Activated CD8-positive, alpha-beta memory T cell treated with anti-CD3 and anti-CD28 coated beads for 1 hour (primary cell): ENCODE measurements at regions not wholly inside any gene's neighbourhood (a gene's known extent, or its start where the extent isn't known, plus 50 kb on each side); places are given as distances from the start of the nearest gene placed in this dataset.
"Not testable (repeated sequence)": the region's sequence is repeated elsewhere in the genome, so short reads cannot be mapped to it uniquely, and the experiment has no call there.

Experiments used
- DNase-seq, 2 donors: peaks; one replicate each; pipeline ENCODE4 v3.0.0-alpha.2; 2020; ENCODE audit warnings: low read depth in 1 of 2; ENCODE audit errors: extremely low read depth in 1 of 2

DNA sequence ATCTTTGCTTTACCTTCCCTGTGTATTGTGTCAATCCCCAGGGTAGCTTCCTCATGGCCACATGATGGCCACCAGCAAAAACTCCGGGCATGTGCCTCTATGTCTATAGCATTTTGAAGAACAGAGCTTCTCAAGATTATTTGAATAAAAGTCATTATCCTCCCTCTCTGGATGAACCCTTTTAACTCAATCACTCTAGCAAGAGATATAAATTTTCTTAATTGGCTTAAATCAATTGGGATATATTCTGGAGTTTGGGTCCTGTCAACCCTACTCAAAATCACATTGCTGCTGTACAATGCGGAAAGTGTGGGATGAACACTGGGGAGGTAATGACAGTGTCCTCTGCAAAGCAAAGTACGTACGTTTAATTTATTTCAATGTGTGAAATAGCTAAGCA, 370.6 kb upstream of the LRRC3B start:
- DNase-seq: no peak

DNA sequence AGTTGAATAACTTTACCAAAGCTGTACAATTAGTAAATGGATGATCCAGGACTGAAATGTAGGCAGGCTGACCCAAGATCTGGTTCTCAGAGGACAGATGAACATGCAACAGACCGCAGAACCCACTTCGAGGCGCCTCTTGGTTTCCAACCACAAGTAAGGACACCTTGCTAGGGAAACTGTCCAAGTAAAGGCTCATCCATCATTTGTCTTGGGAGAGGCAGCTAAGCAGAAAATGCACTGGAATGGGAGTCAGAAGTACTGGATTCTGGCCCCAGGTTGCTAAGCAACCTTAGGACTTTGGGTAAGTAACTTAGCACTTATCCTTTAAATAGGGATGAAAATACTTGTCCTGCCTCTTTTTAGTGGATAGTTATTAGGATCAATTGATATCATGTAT, 366.3 kb upstream of the LRRC3B start:
- DNase-seq: no peak

DNA sequence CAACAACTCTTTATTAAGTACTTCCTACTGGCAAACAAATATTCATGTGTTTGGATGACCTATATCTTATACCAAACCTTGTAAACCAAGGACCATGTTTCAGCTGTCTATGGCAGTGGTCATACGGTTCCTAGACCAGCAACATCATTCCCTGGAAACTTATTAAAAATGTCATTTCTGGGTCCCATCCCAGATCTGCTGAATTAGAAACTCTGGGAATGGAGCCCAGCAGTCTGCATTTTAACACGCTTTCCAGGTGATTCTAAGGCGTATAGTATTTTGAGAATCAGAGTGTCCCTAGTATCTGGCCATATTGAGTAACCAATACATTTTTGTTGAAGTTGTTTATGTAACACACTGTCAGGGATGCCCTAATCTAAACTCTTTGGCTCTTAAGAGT, 363.4 kb upstream of the LRRC3B start:
- DNase-seq: no peak

DNA sequence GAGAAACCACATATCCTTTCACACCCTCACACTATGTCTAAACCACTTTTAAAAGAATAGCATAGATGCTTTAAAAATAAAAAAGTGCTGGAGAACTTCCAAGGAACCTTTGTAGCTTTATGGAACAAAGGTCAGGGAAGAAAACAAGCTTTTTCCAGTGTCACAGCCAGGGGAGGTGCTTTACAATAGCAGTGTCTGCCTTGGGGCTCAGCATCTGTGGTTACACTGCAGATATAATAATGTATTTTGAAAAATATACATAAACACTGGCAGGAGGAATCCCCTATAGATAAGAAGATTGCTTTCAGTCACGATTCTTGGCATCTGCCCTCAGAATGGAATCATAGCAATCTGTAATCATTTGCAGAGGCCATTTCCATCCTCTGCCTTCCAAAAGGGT, 362.4 kb upstream of the LRRC3B start:
- no peak for DNase-seq

DNA sequence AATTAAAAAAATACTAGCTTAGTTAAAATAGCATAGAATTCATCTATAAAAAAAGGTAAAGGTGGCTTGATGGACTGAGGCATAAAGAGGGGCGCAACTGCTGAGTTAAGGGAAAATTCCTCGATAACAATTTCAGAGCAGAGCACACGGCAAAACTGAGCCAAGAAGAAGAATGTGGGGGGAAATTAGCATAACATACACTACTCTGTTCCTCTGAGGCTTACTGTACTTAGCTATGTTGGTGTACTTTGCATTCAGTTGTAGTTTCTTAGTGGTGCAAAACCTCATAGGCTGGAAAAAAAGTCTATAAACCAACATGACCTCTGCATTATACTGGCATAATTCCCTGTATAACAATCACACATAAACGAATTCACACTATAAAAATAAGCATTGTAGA, 357.9 kb upstream of the LRRC3B start:
- no peak for DNase-seq

DNA sequence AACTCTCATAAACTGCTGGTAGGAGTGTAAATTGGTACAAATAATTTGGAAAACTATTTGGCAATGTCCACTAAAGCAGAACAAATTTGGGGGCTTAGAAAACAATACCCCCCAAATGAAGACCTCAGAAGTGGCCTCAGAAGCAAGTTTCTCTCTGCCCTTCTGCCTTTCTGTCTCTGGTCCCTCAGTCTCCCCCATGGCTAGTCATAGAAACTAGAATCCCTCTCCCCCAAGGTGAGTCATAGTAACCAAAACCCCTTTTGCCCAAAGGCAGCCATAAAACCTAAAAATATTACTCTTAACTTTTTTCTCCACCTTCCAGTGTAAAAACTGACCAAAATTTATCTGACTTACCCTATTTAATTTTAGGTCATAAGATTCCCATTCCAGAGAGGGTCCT, 350.7 kb upstream of the LRRC3B start:
- no peak for DNase-seq

DNA sequence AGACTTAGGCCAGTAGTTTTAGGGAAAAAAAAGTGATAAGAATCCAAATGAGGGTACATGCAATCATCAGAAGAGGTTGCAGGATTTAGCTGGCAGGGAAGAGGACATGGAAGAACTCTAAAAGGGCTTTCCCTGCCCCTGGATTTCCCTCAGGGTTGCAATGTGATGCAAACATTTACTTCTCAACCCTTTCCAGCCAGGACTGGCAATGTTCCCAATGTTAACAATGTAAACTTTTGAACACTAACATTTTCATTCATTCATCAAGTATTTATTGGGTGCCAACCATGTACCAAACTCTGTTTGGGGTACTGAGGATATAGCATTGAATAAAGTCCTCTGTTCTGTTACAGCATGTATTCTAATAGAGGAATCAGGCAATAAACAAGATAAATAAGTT, 349.4 kb upstream of the LRRC3B start:
- DNase-seq: no peak

DNA sequence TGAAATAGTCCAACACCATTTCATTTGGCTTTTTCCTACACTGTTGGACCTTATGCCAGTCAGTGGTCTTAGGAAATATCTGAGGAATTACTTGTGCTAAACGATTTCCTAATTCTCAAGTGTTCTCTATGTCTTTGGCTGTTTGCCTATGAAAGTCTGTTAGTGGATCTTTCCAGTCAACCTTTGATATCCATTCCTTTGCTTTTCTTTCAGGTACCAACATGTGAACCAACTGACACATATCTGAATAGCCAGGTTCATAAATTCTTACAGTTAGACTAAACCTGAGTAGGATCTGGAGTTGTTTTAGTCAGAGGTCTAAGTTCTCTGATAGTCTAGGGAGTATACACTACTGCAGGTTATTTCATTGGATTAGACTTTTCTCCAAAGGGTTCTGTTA, 343.5 kb upstream of the LRRC3B start:
- no peak for DNase-seq

DNA sequence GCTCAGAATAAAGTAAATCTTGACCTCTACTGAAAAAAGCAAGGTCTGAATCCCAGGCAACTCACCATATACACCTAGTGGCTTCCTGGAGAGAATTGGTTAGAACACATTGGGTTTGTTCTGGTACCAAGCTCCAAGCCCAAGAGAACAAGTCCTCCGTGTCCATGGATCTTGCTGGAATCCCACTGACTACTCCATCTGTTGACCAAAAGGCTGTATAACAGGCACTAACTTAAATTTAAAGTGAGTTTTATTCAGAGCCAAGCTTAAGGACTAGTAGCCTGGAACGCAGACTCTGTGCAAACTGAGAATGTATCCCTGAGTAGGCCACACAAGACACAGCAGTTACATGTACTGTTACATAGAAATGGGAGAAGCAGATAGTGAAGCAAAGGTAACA, 342.1 kb upstream of the LRRC3B start:
- no peak for DNase-seq

DNA sequence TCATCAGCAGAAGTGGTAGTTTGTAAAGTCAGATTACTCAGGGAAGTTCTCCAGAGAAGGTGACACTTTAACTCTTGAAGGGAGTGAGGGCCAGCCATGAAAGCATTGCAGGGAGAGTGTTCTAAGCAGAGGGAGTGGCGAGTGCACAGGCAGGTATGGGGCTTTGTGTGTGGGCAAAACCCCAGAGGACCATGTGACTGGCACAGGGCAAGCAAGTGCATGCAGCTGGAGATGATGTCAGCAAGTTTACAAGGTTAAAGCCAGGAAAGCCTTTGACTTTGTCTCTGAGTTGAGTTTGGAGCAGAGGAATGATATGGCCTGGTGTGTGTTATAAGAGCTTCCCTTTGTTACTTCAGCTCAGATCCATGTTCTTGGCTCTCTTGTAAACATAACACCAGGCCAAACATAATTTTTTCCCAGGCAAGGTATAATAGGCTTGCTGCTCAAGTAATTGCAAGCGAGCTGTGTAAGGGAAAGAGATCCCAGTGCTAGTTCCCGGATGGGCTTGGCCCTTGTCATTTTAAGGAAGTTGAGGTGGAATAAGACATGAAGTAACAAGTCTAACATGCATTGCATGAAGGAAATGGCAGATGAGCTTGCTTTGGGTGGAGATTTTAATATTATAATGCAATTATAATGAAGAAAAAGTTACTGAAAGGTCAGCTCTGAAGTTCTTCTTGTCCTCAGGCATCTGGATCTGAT, 341.1 kb upstream of the LRRC3B start:
- no peak for DNase-seq

DNA sequence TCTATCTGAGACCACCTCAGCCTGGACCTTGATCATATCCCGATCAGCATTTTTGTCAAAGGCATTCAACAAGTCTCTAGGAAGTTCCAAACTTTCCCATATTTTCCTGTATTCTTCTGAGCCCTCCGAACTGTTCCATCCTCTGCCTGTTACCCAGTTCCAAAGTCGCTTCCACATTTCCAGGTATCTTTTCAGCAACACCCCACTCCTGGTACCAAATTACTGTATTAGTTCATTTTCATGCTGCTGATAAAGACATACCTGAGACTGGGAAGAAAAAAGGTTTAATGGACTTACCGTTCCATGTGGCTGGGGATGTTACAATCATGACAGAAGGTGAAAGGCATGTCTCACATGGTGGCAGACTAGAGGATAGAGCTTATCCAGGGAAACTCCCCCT, 338.1 kb upstream of the LRRC3B start:
- DNase-seq: not testable (repeated sequence)

DNA sequence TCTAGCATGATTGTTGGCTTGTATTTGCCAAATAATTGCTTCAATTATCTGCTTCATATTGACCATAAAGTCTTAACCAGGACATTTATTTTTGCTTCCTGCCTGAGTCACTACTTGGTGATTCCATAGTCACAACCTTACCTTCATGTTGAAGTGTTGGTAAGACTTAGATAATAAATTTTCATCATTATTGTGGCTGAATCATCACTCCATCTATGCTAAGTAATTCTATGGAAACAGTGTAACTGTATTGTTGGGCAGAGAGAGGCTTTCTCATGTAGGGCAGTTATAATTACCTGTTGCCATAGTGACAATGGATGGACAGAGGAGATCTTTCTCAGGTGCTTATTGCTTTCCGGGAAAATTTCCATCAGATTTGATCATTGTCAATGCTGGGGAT, 330.7 kb upstream of the LRRC3B start:
- no peak for DNase-seq

DNA sequence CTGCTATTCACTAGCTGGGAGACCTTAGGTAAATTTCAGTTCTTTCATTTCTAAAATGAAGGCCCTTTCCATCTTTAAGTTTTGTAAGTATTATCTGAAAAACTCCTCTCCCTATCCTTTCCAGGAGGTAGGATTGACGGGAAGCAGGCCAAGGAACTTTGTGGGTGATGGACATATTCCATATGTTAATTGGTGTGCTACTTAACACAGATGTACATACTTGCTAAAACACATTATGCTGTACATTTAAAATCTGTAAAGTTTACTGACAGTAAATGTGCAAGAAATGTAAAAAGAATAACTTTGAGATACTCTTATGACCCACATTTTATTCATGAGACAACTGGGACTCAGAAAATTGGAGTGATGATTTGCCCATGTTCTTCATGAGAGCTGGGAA, 329.8 kb upstream of the LRRC3B start:
- no peak for DNase-seq

DNA sequence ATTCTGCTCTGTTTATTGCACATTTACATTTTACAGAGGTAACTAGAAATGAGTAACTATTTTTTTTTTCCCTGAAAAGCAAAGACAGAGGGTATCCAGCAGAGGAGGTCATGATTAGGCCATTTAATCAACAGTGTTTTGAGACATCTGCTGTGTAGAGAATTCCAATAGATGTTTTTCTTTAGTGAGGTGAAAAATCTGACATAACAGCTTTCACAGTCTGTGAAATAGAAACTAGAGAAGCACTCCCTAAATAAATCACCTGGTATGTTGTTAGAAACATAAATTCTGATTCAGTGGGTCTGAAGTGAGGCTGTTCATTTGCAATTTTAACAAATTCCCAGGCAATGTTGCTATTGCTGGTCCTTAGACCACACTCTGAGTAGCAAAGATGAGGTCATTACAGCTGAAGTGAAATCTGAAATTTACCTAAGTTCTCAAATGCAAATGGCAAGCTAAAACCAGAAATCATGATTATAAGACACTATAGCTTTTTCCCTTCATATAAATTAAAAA, 329.2 kb upstream of the LRRC3B start:
- no peak for DNase-seq

DNA sequence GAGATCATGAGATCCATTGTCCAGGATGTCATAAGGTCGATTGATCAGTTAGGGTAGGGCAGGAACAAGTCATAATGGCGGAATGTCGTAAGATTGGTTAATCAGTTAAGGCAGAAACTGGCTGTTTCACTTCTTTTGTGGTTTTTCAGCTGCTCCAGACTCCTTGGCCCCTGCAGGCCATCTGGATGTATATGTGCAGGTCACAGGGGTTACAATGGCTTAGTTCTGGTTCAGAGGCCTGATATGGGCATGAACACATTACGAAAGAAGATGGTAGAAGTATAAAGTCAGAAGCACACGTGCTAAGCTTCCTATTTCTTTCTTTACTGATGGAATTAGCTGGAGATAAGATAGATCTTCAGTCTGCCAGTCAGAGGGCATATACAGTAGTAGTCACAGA, 315.4 kb upstream of the LRRC3B start:
- DNase-seq: no peak

DNA sequence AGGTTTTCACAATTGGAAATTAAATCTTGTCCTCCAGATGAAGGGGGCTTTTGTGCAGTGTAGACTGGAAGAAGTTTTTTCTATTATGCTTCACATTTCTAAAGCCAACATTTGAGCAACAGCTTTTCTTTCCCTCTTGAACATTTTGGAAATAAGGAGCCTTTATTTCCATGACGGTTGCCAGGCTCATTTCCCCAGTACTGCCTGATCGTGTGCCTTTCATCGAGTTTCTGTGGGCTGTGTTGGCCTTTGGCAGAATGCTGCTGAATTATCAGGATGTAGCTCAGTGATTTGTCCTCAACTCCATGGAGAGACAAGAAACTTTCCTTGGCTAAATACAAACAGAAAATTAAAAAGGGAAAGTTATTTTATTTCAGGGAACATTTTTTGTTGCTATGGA, 314.8 kb upstream of the LRRC3B start:
- no peak for DNase-seq

DNA sequence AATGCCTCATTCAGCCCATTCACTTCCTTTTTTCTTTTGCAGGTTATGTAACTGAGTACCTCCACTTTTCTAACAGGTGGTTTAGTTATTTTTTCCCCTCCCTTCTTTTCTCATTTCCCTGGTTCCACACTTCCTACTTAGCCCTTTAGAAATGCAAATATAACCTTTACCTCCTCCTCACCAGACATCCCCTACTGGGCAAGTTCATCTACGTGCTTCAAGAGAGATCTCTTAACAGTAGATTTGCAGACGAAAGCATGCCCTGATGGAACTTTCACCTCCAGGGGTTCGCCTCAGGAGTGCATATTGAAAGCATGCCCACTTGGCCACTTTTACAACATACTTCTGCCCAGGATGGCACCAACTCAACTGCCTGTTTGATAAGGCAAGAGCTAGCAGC, 314.1 kb upstream of the LRRC3B start:
- DNase-seq: no peak

DNA sequence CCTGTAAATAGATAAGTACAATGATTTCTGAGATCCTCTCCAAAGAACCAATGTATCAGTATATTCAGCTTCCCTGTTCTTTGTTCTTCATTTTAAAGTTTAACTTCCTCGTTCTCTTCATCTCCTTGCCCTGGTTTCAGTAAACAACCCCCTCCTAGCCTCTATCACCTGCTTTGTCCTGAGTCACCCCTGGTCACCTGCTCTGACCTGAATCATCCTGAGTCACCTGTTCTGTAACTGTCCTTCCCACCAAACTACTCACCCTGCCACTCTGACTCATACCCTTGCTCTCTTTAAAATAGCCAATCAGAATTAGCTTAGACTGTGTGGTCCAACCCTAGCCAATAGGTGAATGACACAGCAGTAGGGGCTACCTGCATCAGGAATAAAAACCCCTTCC, 313.0 kb upstream of the LRRC3B start:
- not testable (repeated sequence) for DNase-seq

DNA sequence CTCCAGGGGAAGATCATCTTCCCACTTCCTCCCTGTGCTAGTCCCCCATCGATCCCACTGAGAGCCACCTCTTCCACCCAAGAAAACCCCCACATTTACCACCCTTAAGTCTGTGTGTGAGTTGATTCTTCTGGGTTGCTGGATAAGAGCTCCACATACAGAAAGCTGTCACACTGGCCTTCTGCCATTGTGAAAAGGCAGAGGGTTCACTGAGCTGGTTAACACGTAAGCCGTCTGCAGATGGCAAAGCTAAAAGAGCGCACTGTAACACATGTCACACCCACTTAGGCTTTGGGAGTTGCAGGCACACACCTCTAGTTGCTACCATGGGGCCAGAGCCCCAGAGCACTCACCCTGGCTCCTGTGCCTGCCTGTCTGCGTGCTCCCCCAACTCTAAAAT, 309.8 kb upstream of the LRRC3B start:
- no peak for DNase-seq

DNA sequence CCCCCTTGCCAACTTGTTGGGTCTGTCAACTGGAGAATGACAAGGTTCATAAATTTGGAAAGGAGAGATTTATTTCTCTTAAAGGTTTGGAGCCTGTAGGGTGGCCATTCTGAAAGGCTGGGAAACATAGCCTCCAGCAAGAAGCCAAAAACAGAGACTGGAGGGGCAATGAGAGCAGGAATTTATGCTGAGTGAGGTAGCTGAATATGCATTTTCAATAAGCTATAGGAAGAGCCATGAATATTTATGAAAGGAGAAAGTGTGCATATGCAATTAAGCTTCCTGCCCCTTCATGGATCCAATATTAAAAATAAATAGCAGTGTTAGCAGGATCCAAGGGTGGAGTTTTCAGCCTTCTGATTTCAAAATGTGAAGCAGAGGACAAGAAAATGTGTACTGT, 306.1 kb upstream of the LRRC3B start:
- no peak for DNase-seq

DNA sequence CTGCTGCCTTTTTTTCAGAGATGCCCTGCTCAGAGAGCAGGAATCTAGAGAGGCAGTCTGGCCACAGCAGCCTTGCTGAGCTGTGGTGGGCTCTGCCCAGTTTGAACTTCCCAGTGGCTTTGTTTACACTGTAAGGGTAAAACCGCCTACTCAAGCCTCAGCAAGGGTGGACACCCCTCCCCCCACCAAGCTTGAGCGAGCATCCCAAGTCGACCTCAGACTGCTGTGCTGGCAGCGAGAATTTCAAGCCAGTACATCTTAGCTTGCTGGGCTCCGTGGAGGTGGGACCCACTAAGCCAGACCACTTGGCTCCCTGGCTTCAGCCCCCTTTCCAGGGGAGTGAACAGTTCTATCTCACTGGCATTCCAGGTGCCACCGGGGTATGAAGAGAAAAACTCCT, 298.8 kb upstream of the LRRC3B start:
- DNase-seq: not testable (repeated sequence)

DNA sequence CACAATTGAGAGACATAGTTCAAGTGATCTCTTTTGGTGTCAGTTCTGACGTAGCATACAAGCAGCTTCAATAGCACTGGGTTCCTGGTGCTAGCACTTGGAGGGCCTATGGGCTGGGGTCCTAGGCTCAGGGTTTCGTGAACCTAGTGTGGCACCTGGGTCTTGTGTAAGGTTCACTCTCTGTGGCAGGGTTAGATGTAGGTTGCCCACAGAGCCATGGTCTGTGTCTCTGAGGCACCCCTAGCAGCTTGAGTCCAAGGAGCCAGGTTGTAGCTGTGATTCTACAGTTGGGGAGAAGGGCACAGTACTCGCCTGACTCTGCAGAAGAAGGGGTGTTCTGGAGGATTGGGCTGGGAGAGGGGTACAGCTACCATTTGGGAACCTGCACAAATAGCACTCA, 282.6 kb upstream of the LRRC3B start:
- no peak for DNase-seq

DNA sequence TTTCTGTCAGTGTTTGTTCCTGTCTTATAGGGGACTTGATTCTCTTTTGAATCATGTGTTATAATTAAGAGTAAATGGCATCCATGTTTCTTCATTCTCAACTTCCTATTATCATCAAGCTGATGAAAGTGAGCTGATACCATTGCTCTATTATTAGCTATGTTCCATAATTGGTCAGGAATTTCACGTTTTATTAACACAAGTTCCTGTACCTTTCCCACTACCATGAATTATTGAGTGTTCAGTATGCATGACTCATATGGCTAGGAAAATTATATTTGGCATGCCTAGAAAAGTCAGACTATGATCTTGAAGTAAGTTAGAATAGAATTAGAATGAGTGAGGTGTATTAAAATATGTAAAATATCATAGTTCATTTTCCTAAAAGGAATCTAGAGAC, 278.9 kb upstream of the LRRC3B start:
- DNase-seq: no peak
